Vagina (tissue), 2 donors: ENCODE measurements at regions not wholly inside any gene's neighbourhood (a gene's known extent, or its start where the extent isn't known, plus 50 kb on each side); places are given as distances from the start of the nearest gene placed in this dataset.

Experiments used
- POLR2A ChIP-seq, 2 donors: fragments of 450-650 bp; IDR thresholded peaks; one replicate each; pipeline ENCODE4 v1.6.1; 2017; ENCODE audit warnings: antibody characterized with exemption in 2 of 2, mild to moderate bottlenecking in 2 of 2, moderate library complexity in 2 of 2
- POLR2AphosphoS5 ChIP-seq, 2 donors: sonication (generic); formaldehyde crosslinking; IDR thresholded peaks; one replicate each; pipeline ENCODE4 v1.9.0; 2017; ENCODE audit warnings: antibody characterized with exemption in 2 of 2, mild to moderate bottlenecking in 2 of 2, low read depth in 1 of 2; ENCODE audit not compliant: insufficient read depth in 1 of 2
- TF ChIP-seq, protein P1 (sequence below), 3 experiments: fragments of 450-650 bp in 2 of 3; fragments of 200-600 bp in 1 of 3; sonication (generic) in 1 of 3; IDR thresholded peaks; one replicate each; pipeline ENCODE4 v1.5.1; 2017 to 2019; ENCODE audit warnings: antibody characterized with exemption in 3 of 3, mild to moderate bottlenecking in 2 of 3, moderate library complexity in 2 of 3

DNA sequence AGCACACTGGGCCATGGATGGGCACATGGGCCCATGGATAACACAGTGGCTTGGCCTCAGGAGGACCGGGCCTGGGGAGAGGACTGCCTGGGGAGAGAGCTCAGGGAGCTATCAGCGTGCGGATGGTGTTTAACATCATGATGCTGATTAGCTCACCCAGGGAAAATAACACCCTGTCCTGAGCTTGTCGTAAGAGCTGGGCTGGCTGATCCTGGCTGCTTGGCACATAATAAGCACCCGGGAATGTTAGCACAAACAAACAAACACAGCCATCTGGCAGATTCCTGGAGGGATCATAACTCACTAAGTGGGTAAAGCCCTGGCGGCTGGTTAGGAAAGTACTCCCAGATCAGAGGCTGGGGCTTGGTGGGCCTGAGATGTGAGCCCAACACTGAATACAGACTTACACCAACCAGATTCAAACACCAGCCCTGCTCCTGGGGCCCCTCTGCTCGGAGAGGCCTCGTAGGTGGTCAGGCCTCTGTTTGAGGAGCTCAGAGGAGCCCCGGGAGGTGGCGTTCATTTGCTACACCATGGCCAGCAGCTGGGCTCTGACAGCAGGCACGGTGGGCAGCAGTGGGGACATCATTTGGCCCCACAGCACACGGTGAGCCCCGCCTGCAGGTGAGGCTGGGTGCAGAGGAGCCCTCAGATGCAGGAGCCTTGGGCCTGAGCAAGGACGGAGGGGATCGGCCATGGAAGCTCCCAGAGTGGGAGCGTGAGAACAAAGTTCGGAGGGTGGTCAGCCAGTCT lies 193.4 kb upstream of the HDAC4 start:
- TF ChIP-seq, protein P1, sequence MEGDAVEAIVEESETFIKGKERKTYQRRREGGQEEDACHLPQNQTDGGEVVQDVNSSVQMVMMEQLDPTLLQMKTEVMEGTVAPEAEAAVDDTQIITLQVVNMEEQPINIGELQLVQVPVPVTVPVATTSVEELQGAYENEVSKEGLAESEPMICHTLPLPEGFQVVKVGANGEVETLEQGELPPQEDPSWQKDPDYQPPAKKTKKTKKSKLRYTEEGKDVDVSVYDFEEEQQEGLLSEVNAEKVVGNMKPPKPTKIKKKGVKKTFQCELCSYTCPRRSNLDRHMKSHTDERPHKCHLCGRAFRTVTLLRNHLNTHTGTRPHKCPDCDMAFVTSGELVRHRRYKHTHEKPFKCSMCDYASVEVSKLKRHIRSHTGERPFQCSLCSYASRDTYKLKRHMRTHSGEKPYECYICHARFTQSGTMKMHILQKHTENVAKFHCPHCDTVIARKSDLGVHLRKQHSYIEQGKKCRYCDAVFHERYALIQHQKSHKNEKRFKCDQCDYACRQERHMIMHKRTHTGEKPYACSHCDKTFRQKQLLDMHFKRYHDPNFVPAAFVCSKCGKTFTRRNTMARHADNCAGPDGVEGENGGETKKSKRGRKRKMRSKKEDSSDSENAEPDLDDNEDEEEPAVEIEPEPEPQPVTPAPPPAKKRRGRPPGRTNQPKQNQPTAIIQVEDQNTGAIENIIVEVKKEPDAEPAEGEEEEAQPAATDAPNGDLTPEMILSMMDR (IDR thresholded peaks at IDR 0.05) = no peak
- TF ChIP-seq POLR2A (IDR thresholded peaks at IDR 0.05) (no peak), POLR2AphosphoS5 (IDR thresholded peaks at IDR 0.05; ENCODE audit: insufficient read depth in 1 of 2, low read depth in 1 of 2) (no peak)
